Neuron (in vitro differentiated cells): ENCODE measurements at regions not wholly inside any gene's neighbourhood (a gene's known extent, or its start where the extent isn't known, plus 50 kb on each side); places are given as distances from the start of the nearest gene placed in this dataset.
A peak's percentile ranks its signal among the peaks of the same experiment; 100 is the strongest.

ENCODE experiments used
- H2AFZ ChIP-seq: one replicate; pipeline ENCODE4 v1.6.1; 2013; ENCODE audit warnings: low read depth, mild to moderate bottlenecking, inconsistent platforms, low read length, moderate library complexity
- H3K27me3 ChIP-seq: one replicate; pipeline ENCODE4 v1.6.1; 2013; ENCODE audit warnings: low read length; ENCODE audit not compliant: insufficient read depth
- H3K36me3 ChIP-seq: one replicate; pipeline ENCODE4 v1.6.1; 2013; ENCODE audit warnings: low read length; ENCODE audit not compliant: insufficient read depth
- H3K4me1 ChIP-seq: one replicate; pipeline ENCODE4 v1.6.1; 2013; ENCODE audit warnings: low read length; ENCODE audit not compliant: insufficient read depth
- H3K4me3 ChIP-seq: 2 replicates; pipeline ENCODE4 v1.5.1; 2013; ENCODE audit warnings: mild to moderate bottlenecking, low read length, moderate library complexity
- H3K9me3 ChIP-seq: one replicate; pipeline ENCODE4 v1.6.1; 2013; ENCODE audit warnings: low read length

DNA sequence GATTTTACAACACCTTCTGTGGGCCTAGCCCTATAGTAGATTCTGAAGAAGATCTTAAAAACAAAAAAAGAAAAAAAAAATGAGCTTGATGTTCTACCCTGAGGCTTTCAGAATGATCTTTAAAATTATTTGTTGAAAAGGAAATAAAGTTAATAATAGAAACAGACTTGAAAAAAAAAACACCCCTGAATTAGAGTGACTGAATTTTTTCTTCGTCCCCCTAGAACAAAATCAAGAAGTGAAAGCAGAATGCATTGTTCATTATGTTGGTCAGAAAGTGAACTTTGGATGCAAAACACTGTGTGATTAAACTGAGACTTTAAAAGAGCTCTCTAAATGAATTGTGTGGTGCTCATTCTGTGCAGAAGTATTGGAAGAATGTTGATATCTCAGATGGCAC, 1384.4 kb upstream of the PIK3C3 start:
- Histone ChIP-seq H3K27me3 (no peaks in the 10 kb centered on the region), H2AFZ (no peak overlapping the region), H3K4me3 (no peak overlapping the region), H3K4me1 (peaks cover 27% of the 10 kb centered on the region), H3K9me3 (no peaks in the 10 kb centered on the region), H3K36me3 (no peaks in the 10 kb centered on the region)

DNA sequence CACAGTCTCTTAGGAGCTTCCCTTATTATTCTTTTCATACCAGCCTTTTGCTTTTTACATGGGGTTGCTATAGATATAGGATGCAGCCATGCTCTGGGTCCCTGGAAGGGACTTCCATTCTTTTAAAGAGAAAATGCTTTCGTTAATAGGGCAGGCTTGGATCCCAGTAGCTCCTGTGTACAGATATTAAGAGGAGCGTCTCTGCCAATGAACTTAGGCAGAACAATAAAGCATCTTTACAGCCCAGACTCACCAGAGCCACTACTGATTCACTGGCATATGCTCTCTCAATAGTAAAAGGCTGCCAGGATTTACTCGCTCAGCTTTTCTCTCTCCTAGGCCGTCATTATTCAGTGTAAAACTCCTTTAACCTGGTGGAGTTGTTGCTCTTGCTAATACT, 1385.4 kb upstream of the PIK3C3 start:
- no peak overlapping the region for H3K4me3 ChIP-seq

GRCh38 chr18:40566510-40566844, 1388.6 kb upstream of the PIK3C3 start:
- H3K27me3 ChIP-seq: no peaks in the 10 kb centered on the region
- peaks cover 19% of the 10 kb centered on the region for H3K4me1 ChIP-seq
- H3K36me3 ChIP-seq: no peaks in the 10 kb centered on the region
- H2AFZ ChIP-seq: no peak overlapping the region
- H3K9me3 ChIP-seq: no peaks in the 10 kb centered on the region
- H3K4me3 ChIP-seq: no peak overlapping the region

More for the DNA sequence above, 1385.4 kb upstream of the PIK3C3 start:
- peaks cover 20% of the 10 kb centered on the region for H3K4me1 ChIP-seq
- peak overlapping the region; percentile 70 for H2AFZ ChIP-seq
- no peaks in the 10 kb centered on the region for H3K9me3 ChIP-seq
- no peaks in the 10 kb centered on the region for H3K27me3 ChIP-seq
- no peaks in the 10 kb centered on the region for H3K36me3 ChIP-seq

- Histone ChIP-seq H3K36me3 (no peaks in the 10 kb centered on the region), H2AFZ (no peak overlapping the region), H3K27me3 (no peaks in the 10 kb centered on the region), H3K4me1 (peaks cover 19% of the 10 kb centered on the region), H3K4me3 (no peak overlapping the region), H3K9me3 (no peaks in the 10 kb centered on the region)
Measured at GRCh38 chr18:40565805-40566509, 1389.1 kb upstream of the PIK3C3 start.

DNA sequence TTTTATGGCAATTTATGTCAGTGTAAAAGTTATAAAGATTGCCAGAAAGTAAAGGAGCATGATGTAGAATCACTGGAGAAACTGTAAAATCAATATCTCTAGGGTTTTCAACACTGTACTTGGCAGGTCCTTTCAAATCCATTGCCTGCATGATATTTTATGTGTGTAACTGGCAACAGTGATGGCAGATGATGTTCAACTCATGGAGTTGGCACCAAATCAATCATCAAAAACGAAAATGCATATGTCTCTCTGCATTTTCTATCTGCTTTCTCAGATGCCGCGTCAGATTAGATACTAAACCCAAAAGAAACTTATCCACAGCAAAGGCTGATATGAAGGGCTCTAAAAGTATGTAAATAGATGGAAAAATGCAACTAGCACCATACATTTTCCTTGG, 1395.5 kb upstream of the PIK3C3 start:
- Histone ChIP-seq H3K4me1 (peaks cover 15% of the 10 kb centered on the region), H3K9me3 (no peaks in the 10 kb centered on the region), H3K36me3 (no peaks in the 10 kb centered on the region), H3K27me3 (no peaks in the 10 kb centered on the region), H2AFZ (no peak overlapping the region), H3K4me3 (no peak overlapping the region)

- Histone ChIP-seq H2AFZ (peak overlapping the region; percentile 56), H3K4me1 (peaks cover 15% of the 10 kb centered on the region), H3K36me3 (no peaks in the 10 kb centered on the region), H3K27me3 (no peaks in the 10 kb centered on the region), H3K4me3 (no peak overlapping the region), H3K9me3 (no peaks in the 10 kb centered on the region)
Measured at GRCh38 chr18:40558706-40559392, 1396.2 kb upstream of the PIK3C3 start.

- H3K36me3 ChIP-seq: no peaks in the 10 kb centered on the region
- H3K9me3 ChIP-seq: no peaks in the 10 kb centered on the region
- H3K4me1 ChIP-seq: peaks cover 15% of the 10 kb centered on the region
- no peak overlapping the region for H3K4me3 ChIP-seq
- H2AFZ ChIP-seq: no peak overlapping the region
- H3K27me3 ChIP-seq: no peaks in the 10 kb centered on the region
Measured at GRCh38 chr18:40555914-40556313, 1399.1 kb upstream of the PIK3C3 start.

GRCh38 chr18:40553029-40553428, 1402.0 kb upstream of the PIK3C3 start:
- Histone ChIP-seq H3K27me3 (no peaks in the 10 kb centered on the region), H3K4me1 (no peaks in the 10 kb centered on the region), H3K9me3 (no peaks in the 10 kb centered on the region), H3K36me3 (no peaks in the 10 kb centered on the region), H3K4me3 (no peak overlapping the region), H2AFZ (peak overlapping the region; percentile 45)

- Histone ChIP-seq H2AFZ (no peak overlapping the region), H3K9me3 (no peaks in the 10 kb centered on the region), H3K36me3 (no peaks in the 10 kb centered on the region), H3K27me3 (no peaks in the 10 kb centered on the region), H3K4me1 (no peaks in the 10 kb centered on the region), H3K4me3 (no peak overlapping the region)
Measured at GRCh38 chr18:40546875-40547274, 1408.2 kb upstream of the PIK3C3 start.

DNA sequence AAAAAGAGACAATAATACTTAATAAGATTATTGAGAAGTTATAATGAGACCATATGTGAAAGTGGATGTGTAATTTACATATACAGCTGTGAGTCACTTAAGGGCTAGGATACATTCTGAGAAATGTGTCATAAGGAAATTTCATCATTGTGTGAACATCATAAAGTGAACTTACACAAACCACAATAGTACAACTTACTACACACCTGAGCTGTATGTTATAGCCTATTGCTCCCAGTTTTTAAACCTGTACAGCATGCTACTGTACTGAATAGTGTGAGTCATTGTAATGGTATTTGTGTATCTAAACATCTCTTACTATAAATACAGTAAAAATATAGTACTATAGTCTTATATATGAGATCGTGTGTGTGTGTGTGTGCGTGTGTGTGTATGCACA, 1420.3 kb upstream of the PIK3C3 start:
- Histone ChIP-seq H2AFZ (no peak overlapping the region), H3K4me3 (no peak overlapping the region), H3K4me1 (no peaks in the 10 kb centered on the region), H3K36me3 (no peaks in the 10 kb centered on the region), H3K9me3 (no peaks in the 10 kb centered on the region), H3K27me3 (no peaks in the 10 kb centered on the region)

- no peaks in the 10 kb centered on the region for H3K9me3 ChIP-seq
- H3K36me3 ChIP-seq: no peaks in the 10 kb centered on the region
- H2AFZ ChIP-seq: no peak overlapping the region
- H3K4me1 ChIP-seq: no peaks in the 10 kb centered on the region
- no peaks in the 10 kb centered on the region for H3K27me3 ChIP-seq
- H3K4me3 ChIP-seq: no peak overlapping the region
Measured at GRCh38 chr18:40532046-40532445, 1423.0 kb upstream of the PIK3C3 start.

GRCh38 chr18:40531051-40531450, 1424.0 kb upstream of the PIK3C3 start:
- no peak overlapping the region for H3K4me3 ChIP-seq
- H3K9me3 ChIP-seq: no peaks in the 10 kb centered on the region
- H3K4me1 ChIP-seq: no peaks in the 10 kb centered on the region
- no peaks in the 10 kb centered on the region for H3K36me3 ChIP-seq
- no peaks in the 10 kb centered on the region for H3K27me3 ChIP-seq
- no peak overlapping the region for H2AFZ ChIP-seq

DNA sequence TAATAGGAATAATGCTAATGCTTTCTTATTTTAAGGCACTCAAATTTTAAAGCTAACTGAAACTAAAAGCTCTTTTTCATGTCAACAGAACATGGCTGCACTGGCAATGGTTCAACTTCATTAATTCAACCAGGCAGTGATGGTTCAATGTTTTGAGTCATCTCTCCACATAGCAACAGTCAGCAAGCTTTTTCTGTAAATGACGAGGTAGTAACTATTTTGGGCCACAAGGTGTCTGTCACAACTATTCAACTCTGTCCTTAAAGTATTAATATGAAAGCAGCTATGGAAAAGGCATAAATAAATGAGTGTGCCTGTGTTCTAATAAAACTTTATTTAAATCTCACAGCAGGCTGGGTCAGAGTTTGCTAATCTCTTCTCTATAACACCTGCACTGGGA, 1425.6 kb upstream of the PIK3C3 start:
- Histone ChIP-seq H3K36me3 (no peaks in the 10 kb centered on the region), H3K27me3 (no peaks in the 10 kb centered on the region), H3K4me1 (no peaks in the 10 kb centered on the region), H3K9me3 (no peaks in the 10 kb centered on the region), H2AFZ (no peak overlapping the region), H3K4me3 (no peak overlapping the region)

- H3K36me3 ChIP-seq: no peaks in the 10 kb centered on the region
Measured at GRCh38 chr18:40524881-40525280, 1430.2 kb upstream of the PIK3C3 start.

More at GRCh38 chr18:40524881-40525280, 1430.2 kb upstream of the PIK3C3 start:
- no peak overlapping the region for H2AFZ ChIP-seq
- no peaks in the 10 kb centered on the region for H3K27me3 ChIP-seq
- H3K4me1 ChIP-seq: no peaks in the 10 kb centered on the region
- no peak overlapping the region for H3K4me3 ChIP-seq
- no peaks in the 10 kb centered on the region for H3K9me3 ChIP-seq
